ENCODE measurements at regions not wholly inside any gene's neighbourhood (a gene's known extent, or its start where the extent isn't known, plus 50 kb on each side); places are given as distances from the start of the nearest gene placed in this dataset.

DNA sequence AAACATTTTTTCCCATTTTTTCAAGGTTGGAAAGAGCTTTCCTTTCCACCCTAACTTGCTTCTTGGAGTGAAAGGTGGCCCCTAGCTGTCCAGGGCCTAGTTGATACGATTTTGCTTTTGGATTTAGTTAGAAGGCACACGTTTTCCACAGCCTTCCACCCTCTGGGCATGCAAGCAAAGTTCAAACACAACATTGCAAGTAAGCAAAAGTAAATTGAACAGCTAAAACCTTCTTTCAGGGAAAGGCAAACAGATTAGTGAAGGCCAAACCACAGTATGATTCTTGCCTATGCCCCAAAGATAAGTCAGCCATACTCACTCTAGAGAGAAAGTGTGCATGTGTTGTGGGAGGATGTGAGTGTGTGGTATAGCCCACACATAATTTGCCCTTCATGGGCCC is 273.7 kb upstream of the KLHL29 start:
- no peaks in the 10 kb centered on the region for H3K4me1 ChIP-seq (ENCODE audit: control insufficient read depth, insufficient read depth, low read length)
- ChIA-PET POLR2A (no interaction called here), CTCF (interaction anchor here (0.6 kb wide), 2 partner anchors 109 to 120 kb away, joined by 3 read pairs; no protein-coding TSS in a partner anchor)
- no peak overlapping the region for H3K4me3 ChIP-seq (ENCODE audit: low read depth, low read length)
- no peak overlapping the region for H3K27ac ChIP-seq (ENCODE audit: extremely low read depth, low read depth, low read length)
- H3K36me3 ChIP-seq (ENCODE audit: control insufficient read depth in 2 of 2, insufficient read depth in 1 of 2, low read length in 2 of 2), result no peaks in the 10 kb centered on the region
- no peaks in the 10 kb centered on the region for H3K9me3 ChIP-seq (ENCODE audit: control insufficient read depth, insufficient read depth, low read depth, low read length)
- TF ChIP-seq ZNF596 (tag by site-specific recombination; IDR thresholded peaks at IDR 0.05) (no peak), ZNF292 (tag by site-specific recombination; IDR thresholded peaks at IDR 0.05; ENCODE audit: borderline replicate concordance, low read depth) (no peak), TCF7L2 (IDR thresholded peaks at IDR 0.05; ENCODE audit: borderline replicate concordance, low read depth, low read length) (no peak)

DNA sequence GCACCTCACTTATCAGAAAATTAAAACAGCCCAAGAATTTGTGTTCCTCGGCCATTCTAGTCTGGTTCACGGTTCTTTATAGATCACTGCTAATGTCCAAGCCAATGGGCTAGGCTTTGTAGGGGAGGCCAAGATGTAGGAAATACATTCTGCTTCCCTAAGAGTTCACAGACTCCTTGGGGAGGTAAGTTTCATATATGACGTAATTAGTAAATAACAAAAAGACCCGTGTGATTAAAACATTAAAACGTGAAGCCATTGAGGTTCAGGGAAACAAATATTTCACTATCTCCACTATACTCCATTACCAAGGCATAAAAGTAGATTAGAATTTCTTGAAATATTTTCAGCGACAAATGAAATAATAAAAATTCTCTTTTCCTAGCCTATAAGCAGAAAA is 272.5 kb upstream of the KLHL29 start:
- no peak overlapping the region for H3K4me3 ChIP-seq (ENCODE audit: low read depth, low read length)
- CTCF ChIA-PET, result interaction anchor here (0.6 kb wide), 1 partner anchor 756 kb away, joined by 5 read pairs; no protein-coding TSS in a partner anchor
- H3K27ac ChIP-seq (ENCODE audit: extremely low read depth, low read depth, low read length), result no peak overlapping the region
- no peaks in the 10 kb centered on the region for H3K9me3 ChIP-seq (ENCODE audit: control insufficient read depth, insufficient read depth, low read depth, low read length)
- no peak for TF ChIP-seq ZNF202 (tag by site-specific recombination; IDR thresholded peaks at IDR 0.05; ENCODE audit: borderline replicate concordance)
- no peak for TF ChIP-seq ZNF600 (tag by site-specific recombination; IDR thresholded peaks at IDR 0.05)
- TF ChIP-seq SETDB1 (IDR thresholded peaks at IDR 0.05; ENCODE audit: insufficient read length, low read length), result no peak
- H3K36me3 ChIP-seq (ENCODE audit: control insufficient read depth in 2 of 2, insufficient read depth in 1 of 2, low read length in 2 of 2), result no peaks in the 10 kb centered on the region
- POLR2A ChIA-PET, result no interaction called here
- no peaks in the 10 kb centered on the region for H3K4me1 ChIP-seq (ENCODE audit: control insufficient read depth, insufficient read depth, low read length)

DNA sequence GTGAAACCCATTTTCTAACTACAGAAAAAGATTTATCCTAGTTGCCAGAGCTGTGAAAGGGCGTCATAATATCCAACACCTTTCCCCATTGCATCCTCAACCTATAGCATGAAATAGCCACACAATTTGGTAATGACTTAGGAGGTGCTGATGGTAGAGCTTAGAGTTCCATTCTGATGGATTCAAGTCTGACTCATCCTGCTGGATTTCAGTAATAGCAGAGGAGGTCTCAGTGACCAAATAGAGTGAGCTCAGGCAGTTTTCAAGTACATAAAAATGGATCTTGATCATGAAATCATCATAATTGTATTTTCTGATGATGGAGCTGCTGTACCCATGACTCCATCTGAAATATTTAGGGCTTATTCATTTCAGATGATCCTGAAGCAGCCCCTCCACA is 270.7 kb upstream of the KLHL29 start:
- CTCF ChIA-PET, result no interaction called here
- no peak overlapping the region for H3K27ac ChIP-seq (ENCODE audit: extremely low read depth, low read depth, low read length)
- H3K4me1 ChIP-seq (ENCODE audit: control insufficient read depth, insufficient read depth, low read length), result no peaks in the 10 kb centered on the region
- no peak for TF ChIP-seq KLF16 (tag by site-specific recombination; IDR thresholded peaks at IDR 0.05)
- no peak for TF ChIP-seq ZNF274 (IDR thresholded peaks at IDR 0.05; ENCODE audit: low read length)
- no peak for TF ChIP-seq ZNF274 (tag by site-specific recombination; IDR thresholded peaks at IDR 0.05; ENCODE audit: borderline replicate concordance)
- TF ChIP-seq ZNF23 (tag by site-specific recombination; IDR thresholded peaks at IDR 0.05; ENCODE audit: borderline replicate concordance), result no peak
- TF ChIP-seq ZNF670 (tag by site-specific recombination; IDR thresholded peaks at IDR 0.05; ENCODE audit: low read depth), result no peak
- TF ChIP-seq ZNF138 (tag by site-specific recombination; IDR thresholded peaks at IDR 0.05; ENCODE audit: borderline replicate concordance), result no peak
- TF ChIP-seq ZNF561 (tag by site-specific recombination; IDR thresholded peaks at IDR 0.05; ENCODE audit: borderline replicate concordance), result no peak
- TF ChIP-seq ZSCAN16 (tag by site-specific recombination; IDR thresholded peaks at IDR 0.05), result no peak
- no peak for TF ChIP-seq RBAK (tag by site-specific recombination; IDR thresholded peaks at IDR 0.05)
- TF ChIP-seq ZNF76 (tag by site-specific recombination; IDR thresholded peaks at IDR 0.05; ENCODE audit: borderline replicate concordance, low read depth), result no peak
- TF ChIP-seq ZNF785 (tag by site-specific recombination; IDR thresholded peaks at IDR 0.05), result no peak
- no peak for TF ChIP-seq ZNF133 (tag by site-specific recombination; IDR thresholded peaks at IDR 0.05)
- TF ChIP-seq, protein P1, sequence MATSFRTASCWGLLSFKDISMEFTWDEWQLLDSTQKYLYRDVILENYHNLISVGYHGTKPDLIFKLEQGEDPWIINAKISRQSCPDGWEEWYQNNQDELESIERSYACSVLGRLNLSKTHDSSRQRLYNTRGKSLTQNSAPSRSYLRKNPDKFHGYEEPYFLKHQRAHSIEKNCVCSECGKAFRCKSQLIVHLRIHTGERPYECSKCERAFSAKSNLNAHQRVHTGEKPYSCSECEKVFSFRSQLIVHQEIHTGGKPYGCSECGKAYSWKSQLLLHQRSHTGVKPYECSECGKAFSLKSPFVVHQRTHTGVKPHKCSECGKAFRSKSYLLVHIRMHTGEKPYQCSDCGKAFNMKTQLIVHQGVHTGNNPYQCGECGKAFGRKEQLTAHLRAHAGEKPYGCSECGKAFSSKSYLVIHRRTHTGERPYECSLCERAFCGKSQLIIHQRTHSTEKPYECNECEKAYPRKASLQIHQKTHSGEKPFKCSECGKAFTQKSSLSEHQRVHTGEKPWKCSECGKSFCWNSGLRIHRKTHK (tag by site-specific recombination; IDR thresholded peaks at IDR 0.05), result no peak
- TF ChIP-seq ZNF48 (tag by site-specific recombination; IDR thresholded peaks at IDR 0.05), result no peak
- TF ChIP-seq, protein P2, sequence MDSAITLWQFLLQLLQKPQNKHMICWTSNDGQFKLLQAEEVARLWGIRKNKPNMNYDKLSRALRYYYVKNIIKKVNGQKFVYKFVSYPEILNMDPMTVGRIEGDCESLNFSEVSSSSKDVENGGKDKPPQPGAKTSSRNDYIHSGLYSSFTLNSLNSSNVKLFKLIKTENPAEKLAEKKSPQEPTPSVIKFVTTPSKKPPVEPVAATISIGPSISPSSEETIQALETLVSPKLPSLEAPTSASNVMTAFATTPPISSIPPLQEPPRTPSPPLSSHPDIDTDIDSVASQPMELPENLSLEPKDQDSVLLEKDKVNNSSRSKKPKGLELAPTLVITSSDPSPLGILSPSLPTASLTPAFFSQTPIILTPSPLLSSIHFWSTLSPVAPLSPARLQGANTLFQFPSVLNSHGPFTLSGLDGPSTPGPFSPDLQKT (IDR thresholded peaks at IDR 0.05; ENCODE audit: borderline replicate concordance, low read depth, low read length), result no peak
- TF ChIP-seq ZNF571 (tag by site-specific recombination; IDR thresholded peaks at IDR 0.05), result no peak
- H3K4me3 ChIP-seq (ENCODE audit: low read depth, low read length), result no peak overlapping the region
- no peaks in the 10 kb centered on the region for H3K36me3 ChIP-seq (ENCODE audit: control insufficient read depth in 2 of 2, insufficient read depth in 1 of 2, low read length in 2 of 2)
- H3K9me3 ChIP-seq (ENCODE audit: control insufficient read depth, insufficient read depth, low read depth, low read length), result no peaks in the 10 kb centered on the region
- POLR2A ChIA-PET, result no interaction called here

Measured in HEK293 (cell line).